ENCODE measurements at regions not wholly inside any gene's neighbourhood (a gene's known extent, or its start where the extent isn't known, plus 50 kb on each side); places are given as distances from the start of the nearest gene placed in this dataset.

- no peak for TF ChIP-seq EZH2 (IDR thresholded peaks at IDR 0.05)
- no peak for TF ChIP-seq POLR2AphosphoS5 (IDR thresholded peaks at IDR 0.05; ENCODE audit: borderline replicate concordance, low read depth, low read length)
- no peak for TF ChIP-seq FOXP2 (optimal IDR thresholded peaks at IDR 0.05; ENCODE audit: control extremely low read depth, extremely low read length, insufficient read depth)
These were observed 481.6 kb downstream of the TNS3 start for GRCh38 chr7:47100148-47100816.

Data from SK-N-MC (cell line).